Natural killer cell (primary cell): ENCODE measurements at regions not wholly inside any gene's neighbourhood (a gene's known extent, or its start where the extent isn't known, plus 50 kb on each side); places are given as distances from the start of the nearest gene placed in this dataset.

ENCODE experiments used
- ATAC-seq, 3 donors: fragments of 150-1000 bp in 2 of 3; fragments of 200-7000 bp in 1 of 3; cut with Tn5 transposase; 1 replicate in 1 of 3; 2 replicates in 2 of 3; pipeline ENCODE4 v1.10.0; 2021; ENCODE audit warnings: mild to moderate bottlenecking in 2 of 3, moderate library complexity in 2 of 3
- DNase-seq, 2 donors: peaks; one replicate each; pipeline versions ENCODE4 v3.0.0 to v3.0.0-alpha.2; 2013 to 2021; ENCODE audit warnings: mixed read lengths in 1 of 2
- H3K27ac ChIP-seq: one replicate; pipeline ENCODE4 v1.5.1; 2013; ENCODE audit warnings: mild to moderate bottlenecking, low read length
- H3K27me3 ChIP-seq: one replicate; pipeline ENCODE4 v1.6.1; 2013; ENCODE audit warnings: low read length; ENCODE audit not compliant: control insufficient read depth, insufficient read depth
- H3K36me3 ChIP-seq: one replicate; pipeline ENCODE4 v1.6.1; 2013; ENCODE audit warnings: low read length; ENCODE audit not compliant: control insufficient read depth, insufficient read depth
- H3K4me1 ChIP-seq: one replicate; pipeline ENCODE4 v1.6.1; 2013; ENCODE audit warnings: low read length; ENCODE audit not compliant: control insufficient read depth, insufficient read depth
- H3K4me3 ChIP-seq: one replicate; pipeline ENCODE4 v1.5.1; 2013; ENCODE audit warnings: low read length
- H3K9me3 ChIP-seq: one replicate; pipeline ENCODE4 v1.6.1; 2013; ENCODE audit warnings: low read length; ENCODE audit not compliant: control insufficient read depth, insufficient read depth
- H3K27ac Mint-ChIP-seq, 2 donors: one replicate each; pipeline ENCODE4 v1.8.0; 2022; ENCODE audit warnings: mild to moderate bottlenecking in 2 of 2, mixed read lengths in 2 of 2, moderate library complexity in 1 of 2
- H3K27me3 Mint-ChIP-seq, 2 donors: one replicate each; pipeline ENCODE4 v1.8.0; 2022; ENCODE audit warnings: low read depth in 2 of 2, mixed read lengths in 2 of 2
- H3K36me3 Mint-ChIP-seq: one replicate; pipeline ENCODE4 v1.8.0; 2022; ENCODE audit warnings: mixed read lengths
- H3K4me1 Mint-ChIP-seq, 2 donors: one replicate each; pipeline ENCODE4 v1.8.0; 2022; ENCODE audit warnings: mixed read lengths in 2 of 2
- H3K4me3 Mint-ChIP-seq: one replicate; pipeline ENCODE4 v1.8.0; 2022; ENCODE audit warnings: mild to moderate bottlenecking, moderate library complexity, mixed read lengths
- H3K9me3 Mint-ChIP-seq, 2 donors: one replicate each; pipeline ENCODE4 v1.8.0; 2022; ENCODE audit warnings: mixed read lengths in 2 of 2
- CTCF ChIP-seq: fragments of 200-600 bp; IDR thresholded peaks from one replicate; pipeline ENCODE4 v1.8.0; 2022; ENCODE audit warnings: antibody characterized with exemption
- WGBS: methylation state at CpG from one replicate; pipeline ENCODE4 v1.1.7; 2013; ENCODE audit warnings: missing lambda C conversion rate; ENCODE audit not compliant: insufficient coverage; 5-methylcytosine and 5-hydroxymethylcytosine counted together
- intact Hi-C: fragments of 100-400 bp; cut with micrococcal nuclease; formaldehyde crosslinking; loops from one replicate; pipeline ENCODE4 v1.14.2; 2022

GRCh38 chr5:159638481-159638880 lies 277.8 kb upstream of the ADRA1B start:
- Histone ChIP-seq H3K4me3 (no peak overlapping the region), H3K27me3 (peaks cover 3% of the 10 kb centered on the region), H3K4me1 (no peaks in the 10 kb centered on the region), H3K9me3 (no peaks in the 10 kb centered on the region), H3K27ac (no peak overlapping the region), H3K36me3 (no peaks in the 10 kb centered on the region)
- no peaks in the 10 kb centered on the region for H3K36me3 Mint-ChIP-seq
- H3K4me3 Mint-ChIP-seq, result no peak overlapping the region
- DNase-seq (no peak), ATAC-seq (no peak)
- H3K9me3 Mint-ChIP-seq, result no peaks in the 10 kb centered on the region
- H3K27me3 Mint-ChIP-seq, result peaks cover 3 to 16% of the 10 kb centered on the region in 2 donors
- H3K27ac Mint-ChIP-seq, result no peak overlapping the region
- no peaks in the 10 kb centered on the region for H3K4me1 Mint-ChIP-seq
- intact Hi-C loops, result no loop called here
- no peak for TF ChIP-seq CTCF

- no peaks in the 10 kb centered on the region for H3K9me3 ChIP-seq
- H3K27me3 ChIP-seq, result peaks cover 3% of the 10 kb centered on the region
- TF ChIP-seq CTCF, result no peak
- H3K4me1 ChIP-seq, result no peaks in the 10 kb centered on the region
- intact Hi-C loops, result no loop called here
- no peaks in the 10 kb centered on the region for H3K4me1 Mint-ChIP-seq
- H3K27me3 Mint-ChIP-seq, result peaks cover 3 to 16% of the 10 kb centered on the region in 2 donors
- no peak overlapping the region for H3K27ac ChIP-seq
- 91% methylated on average over 2 of the region's 2 CpGs for WGBS
- no peaks in the 10 kb centered on the region for H3K36me3 Mint-ChIP-seq
- no peak overlapping the region for H3K4me3 ChIP-seq
- no peak overlapping the region for H3K27ac Mint-ChIP-seq
- no peak overlapping the region for H3K4me3 Mint-ChIP-seq
- ATAC-seq, result no peak
- no peak for DNase-seq
- H3K9me3 Mint-ChIP-seq, result no peaks in the 10 kb centered on the region
- no peaks in the 10 kb centered on the region for H3K36me3 ChIP-seq
Measured at GRCh38 chr5:159638954-159639559, 277.2 kb upstream of the ADRA1B start.

GRCh38 chr5:159639590-159639989 lies 276.7 kb upstream of the ADRA1B start:
- H3K27me3 ChIP-seq, result no peaks in the 10 kb centered on the region
- Mint-ChIP-seq H3K36me3 (no peaks in the 10 kb centered on the region), H3K27me3 (peaks cover 6 to 16% of the 10 kb centered on the region in 2 donors), H3K9me3 (no peaks in the 10 kb centered on the region), H3K4me1 (no peaks in the 10 kb centered on the region), H3K4me3 (no peak overlapping the region), H3K27ac (no peak overlapping the region)
- 80% methylated on average over 3 of the region's 3 CpGs for WGBS
- DNase-seq, result no peak
- H3K4me3 ChIP-seq, result no peak overlapping the region
- H3K9me3 ChIP-seq, result no peaks in the 10 kb centered on the region
- no peak overlapping the region for H3K27ac ChIP-seq
- no peaks in the 10 kb centered on the region for H3K4me1 ChIP-seq
- no peak for ATAC-seq
- no peaks in the 10 kb centered on the region for H3K36me3 ChIP-seq
- TF ChIP-seq CTCF, result no peak
- intact Hi-C loops, result no loop called here

GRCh38 chr5:159640446-159640845 lies 275.8 kb upstream of the ADRA1B start:
- TF ChIP-seq CTCF, result no peak
- Mint-ChIP-seq H3K27ac (no peak overlapping the region), H3K9me3 (no peaks in the 10 kb centered on the region), H3K27me3 (peaks cover 6 to 16% of the 10 kb centered on the region in 2 donors), H3K4me3 (no peak overlapping the region), H3K4me1 (no peaks in the 10 kb centered on the region), H3K36me3 (no peaks in the 10 kb centered on the region)
- no peaks in the 10 kb centered on the region for H3K4me1 ChIP-seq
- 82% methylated on average over 5 of the region's 5 CpGs for WGBS
- H3K27ac ChIP-seq, result no peak overlapping the region
- ATAC-seq (no peak), DNase-seq (no peak)
- H3K9me3 ChIP-seq, result no peaks in the 10 kb centered on the region
- H3K27me3 ChIP-seq, result no peaks in the 10 kb centered on the region
- intact Hi-C loops, result no loop called here
- H3K36me3 ChIP-seq, result no peaks in the 10 kb centered on the region
- H3K4me3 ChIP-seq, result no peak overlapping the region
